GM12878 (cell line): ENCODE measurements at regions not wholly inside any gene's neighbourhood (a gene's known extent, or its start where the extent isn't known, plus 50 kb on each side); places are given as distances from the start of the nearest gene placed in this dataset.

Experiments used
- ATAC-seq: fragments of 200-7000 bp; cut with Tn5 transposase; 3 replicates; pipeline ENCODE4 v1.9.1; 2020; ENCODE audit warnings: mild to moderate bottlenecking, moderate library complexity
- BruUV-seq: library from RNA; stranded (reverse); fragments of 400-500 nt; replicated peaks from 2 replicates; lab custom pipeline; 2021; lab: Mats Ljungman, UMichigan
- CTCF ChIA-PET: fragments of 300-600 bp; sonication (Branson Sonifier 250); formaldehyde crosslinking; extraction: SDS; loops from one replicate; lab custom pipeline; 2021; ENCODE audit warnings: inconsistent platforms; lab: Yijun Ruan, JAX
- POLR2A ChIA-PET: fragments of 350-600 bp; formaldehyde crosslinking; extraction: SDS; loops from one replicate; lab custom pipeline; 2021; ENCODE audit warnings: inconsistent platforms; lab: Charles Lee
- RAD21 ChIA-PET: fragments of 300-600 bp; sonication (Branson Sonifier 250); formaldehyde crosslinking; loops from one replicate; lab custom pipeline; 2023; ENCODE audit warnings: antibody characterized with exemption; ENCODE audit not compliant: unreplicated experiment; lab: Charles Lee
- SMC1A ChIA-PET: fragments of 300-600 bp; sonication (Branson Sonifier 250); formaldehyde crosslinking; loops from one replicate; lab custom pipeline; 2023; ENCODE audit not compliant: unreplicated experiment, uncharacterized antibody; lab: Charles Lee
- DNase-seq: peaks from one replicate; pipeline ENCODE4 v3.0.0-alpha.2; 2011; ENCODE audit warnings: low read depth, low spot score
- FAIRE-seq: peaks from 3 replicates; lab custom pipeline; 2011; peaks lifted over from hg19 to GRCh38; lab: Jason Lieb, UNC
- H2AFZ ChIP-seq: 2 replicates; pipeline ENCODE4 v1.6.0; 2011; ENCODE audit warnings: low read depth, low read length, control low read depth; ENCODE audit not compliant: control insufficient read depth
- H3K27ac ChIP-seq: 2 replicates; pipeline ENCODE4 v1.5.1; 2011; ENCODE audit warnings: control low read depth; ENCODE audit not compliant: control insufficient read depth, insufficient read depth
- H3K27me3 ChIP-seq, 2 experiments: replicated peaks in 1 of 2; 2 replicates each; pipeline versions ENCODE4 v1.6.0 to v1.6.1; 2011; ENCODE audit warnings: low read length in 1 of 2; ENCODE audit not compliant: control insufficient read depth in 2 of 2, insufficient read depth in 2 of 2
- H3K36me3 ChIP-seq, 2 experiments: 2 replicates each; pipeline ENCODE4 v1.5.1; 2011; ENCODE audit warnings: low read length in 1 of 2; ENCODE audit not compliant: control insufficient read depth in 2 of 2, insufficient read depth in 2 of 2
- H3K4me1 ChIP-seq: 2 replicates; pipeline ENCODE4 v1.6.1; 2011; ENCODE audit warnings: mild to moderate bottlenecking, low read length, moderate library complexity, mixed read lengths; ENCODE audit not compliant: control insufficient read depth, insufficient read depth
- H3K4me2 ChIP-seq: 2 replicates; pipeline ENCODE4 v1.6.0; 2011; ENCODE audit warnings: control low read depth; ENCODE audit not compliant: control insufficient read depth, insufficient read depth
- H3K4me3 ChIP-seq: fragments of 200-600 bp; sonication (generic); 2 replicates; pipeline ENCODE4 v1.5.1; 2016
- H3K79me2 ChIP-seq: 2 replicates; pipeline ENCODE4 v1.6.0; 2011; ENCODE audit warnings: low read length; ENCODE audit not compliant: control insufficient read depth, insufficient read depth
- H3K9ac ChIP-seq: 2 replicates; pipeline ENCODE4 v1.8.0; 2011; ENCODE audit warnings: low read length, control low read depth, mixed read lengths; ENCODE audit not compliant: control insufficient read depth, insufficient read depth
- H3K9me3 ChIP-seq: replicated peaks from 3 replicates; pipeline ENCODE4 v1.5.1; 2011; ENCODE audit warnings: mild to moderate bottlenecking, low read length; ENCODE audit not compliant: control insufficient read depth, insufficient read depth
- H4K20me1 ChIP-seq: 2 replicates; pipeline ENCODE4 v1.6.0; 2011; ENCODE audit not compliant: control insufficient read depth, insufficient read depth
- ETV6 ChIP-seq, 2 experiments: fragments of 450-650 bp in 1 of 2; IDR thresholded peaks in 1 of 2; conservative IDR thresholded peaks in 1 of 2; 2 replicates each; pipeline ENCODE4 v1.6.1; 2014; ENCODE audit warnings: antibody characterized with exemption in 1 of 2, borderline replicate concordance in 1 of 2, low read depth in 1 of 2, mild to moderate bottlenecking in 1 of 2, moderate library complexity in 1 of 2
- GATAD2B ChIP-seq: fragments of 450-650 bp; conservative IDR thresholded peaks from 2 replicates; pipeline ENCODE4 v1.6.1; 2017; ENCODE audit warnings: low read depth, mild to moderate bottlenecking, moderate library complexity
- MEF2B ChIP-seq: fragments of 450-650 bp; IDR thresholded peaks from 2 replicates; pipeline ENCODE4 v1.6.1; 2018; ENCODE audit warnings: mild to moderate bottlenecking, moderate library complexity; ENCODE audit not compliant: partially characterized antibody, poor library complexity, severe bottlenecking
- ZBTB4 ChIP-seq: fragments of 450-650 bp; formaldehyde crosslinking; IDR thresholded peaks from 2 replicates; pipeline ENCODE4 v1.4.0; 2022; ENCODE audit warnings: mild to moderate bottlenecking, moderate library complexity
- WGBS: methylation state at CpG from one replicate; pipeline ENCODE4 v1.1.6; 2016; ENCODE audit warnings: low lambda C conversion rate; ENCODE audit not compliant: insufficient replicate concordance, insufficient coverage; ENCODE audit errors: missing lambda C conversion rate; 5-methylcytosine and 5-hydroxymethylcytosine counted together
- in situ Hi-C: fragments of 300-500 bp; cut with MboI; formaldehyde crosslinking; loops from 9 replicates; pipeline ENCODE4 v1.14.3; 2018; ENCODE audit warnings: mixed read lengths
- intact Hi-C: fragments of 100-400 bp; cut with micrococcal nuclease; formaldehyde crosslinking; loops from one replicate; pipeline ENCODE4 v1.14.2; 2022; ENCODE audit not compliant: unreplicated experiment
- TF ChIP-seq, protein P1 (sequence below): IDR thresholded peaks from 2 replicates; pipeline ENCODE4 v1.6.1; 2011; ENCODE audit warnings: borderline replicate concordance, low read depth, mild to moderate bottlenecking, moderate library complexity, mixed read lengths, low read length; ENCODE audit not compliant: insufficient read depth; ENCODE audit errors: extremely low read length

DNA sequence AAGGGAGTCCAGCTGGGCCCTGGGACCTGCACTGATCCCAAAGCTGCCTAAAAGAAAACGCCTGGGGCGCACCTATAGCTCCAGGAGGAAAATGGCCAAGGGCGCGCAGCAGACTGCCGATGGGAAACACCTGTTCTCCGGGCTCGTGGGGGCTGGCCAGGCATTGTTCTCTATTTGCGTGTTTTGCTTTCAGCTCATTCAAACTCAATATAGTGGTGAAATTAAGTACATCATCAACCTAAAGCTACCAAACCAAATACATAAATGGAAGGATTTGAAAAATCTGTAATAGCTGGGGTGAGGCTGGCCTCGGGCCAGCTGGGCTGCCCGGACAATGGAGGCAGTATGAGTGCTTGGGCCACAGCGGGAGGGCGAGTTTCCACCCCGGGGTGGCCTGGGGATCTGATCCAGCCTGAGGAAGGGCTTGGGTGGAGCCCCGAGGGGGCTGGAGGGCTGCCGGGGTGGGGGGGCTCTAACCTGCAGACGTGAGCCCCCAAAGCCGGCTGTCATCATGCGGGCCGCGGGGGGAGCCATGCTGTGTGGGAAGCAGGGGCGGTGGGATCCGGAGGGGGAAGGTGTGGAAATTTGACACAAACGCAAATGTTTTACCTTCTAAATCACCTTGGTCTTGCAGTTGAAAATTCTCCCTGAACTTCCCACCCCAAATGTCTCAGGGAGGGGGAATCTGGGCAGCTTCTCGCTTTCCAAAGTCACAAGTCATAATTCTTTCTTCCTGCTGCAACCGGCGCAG lies 77.6 kb downstream of the ASB1 start:
- H3K4me2 ChIP-seq = no peak overlapping the region
- H2AFZ ChIP-seq = no peak overlapping the region
- ATAC-seq (no peak), FAIRE-seq (no peak), DNase-seq (no peak)
- BruUV-seq = no TSS peak
- intact Hi-C loops (no loop called here), in situ Hi-C loops (no loop called here)
- no peak overlapping the region for H3K4me3 ChIP-seq
- SMC1A ChIA-PET = no interaction called here
- 62% methylated on average over 19 of the region's 26 CpGs for WGBS
- TF ChIP-seq, protein P1, sequence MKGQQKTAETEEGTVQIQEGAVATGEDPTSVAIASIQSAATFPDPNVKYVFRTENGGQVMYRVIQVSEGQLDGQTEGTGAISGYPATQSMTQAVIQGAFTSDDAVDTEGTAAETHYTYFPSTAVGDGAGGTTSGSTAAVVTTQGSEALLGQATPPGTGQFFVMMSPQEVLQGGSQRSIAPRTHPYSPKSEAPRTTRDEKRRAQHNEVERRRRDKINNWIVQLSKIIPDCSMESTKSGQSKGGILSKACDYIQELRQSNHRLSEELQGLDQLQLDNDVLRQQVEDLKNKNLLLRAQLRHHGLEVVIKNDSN = no peak
- no peak for TF ChIP-seq ETV6 (conservative IDR thresholded peaks at IDR 0.05 in 1 of 2, IDR thresholded peaks at IDR 0.05 in 1 of 2; ENCODE audit: borderline replicate concordance in 1 of 2, low read depth in 1 of 2)
- TF ChIP-seq GATAD2B = no peak
- no peak for TF ChIP-seq MEF2B
- no peak for TF ChIP-seq ZBTB4 (CRISPR knock-in tag)
- CTCF ChIA-PET = interaction anchor here (1.0 kb wide), 1 partner anchor 11 kb away, joined by 3 read pairs; no protein-coding TSS in a partner anchor
- no peaks in the 10 kb centered on the region for H3K9me3 ChIP-seq
- H4K20me1 ChIP-seq = no peaks in the 10 kb centered on the region
- H3K79me2 ChIP-seq = no peaks in the 10 kb centered on the region
- peaks cover 0 to 2% of the 10 kb centered on the region in 2 experiments; a peak in 2 of 4 replicates for H3K27me3 ChIP-seq
- RAD21 ChIA-PET = no interaction called here
- H3K4me1 ChIP-seq = no peaks in the 10 kb centered on the region
- no peak overlapping the region for H3K9ac ChIP-seq
- no peak overlapping the region for H3K27ac ChIP-seq
- POLR2A ChIA-PET = no interaction called here
- H3K36me3 ChIP-seq = no peaks in the 10 kb centered on the region
